Dedifferentiated amniotic fluid mesenchymal stem cell (primary cell): ENCODE measurements at regions not wholly inside any gene's neighbourhood (a gene's known extent, or its start where the extent isn't known, plus 50 kb on each side); places are given as distances from the start of the nearest gene placed in this dataset.
"Not testable (repeated sequence)": the region's sequence is repeated elsewhere in the genome, so short reads cannot be mapped to it uniquely, and the experiment has no call there.

Source experiments
- DNase-seq: peaks from one replicate; pipeline ENCODE4 v3.0.0-alpha.2; 2016; ENCODE audit errors: extremely low spot score

DNA sequence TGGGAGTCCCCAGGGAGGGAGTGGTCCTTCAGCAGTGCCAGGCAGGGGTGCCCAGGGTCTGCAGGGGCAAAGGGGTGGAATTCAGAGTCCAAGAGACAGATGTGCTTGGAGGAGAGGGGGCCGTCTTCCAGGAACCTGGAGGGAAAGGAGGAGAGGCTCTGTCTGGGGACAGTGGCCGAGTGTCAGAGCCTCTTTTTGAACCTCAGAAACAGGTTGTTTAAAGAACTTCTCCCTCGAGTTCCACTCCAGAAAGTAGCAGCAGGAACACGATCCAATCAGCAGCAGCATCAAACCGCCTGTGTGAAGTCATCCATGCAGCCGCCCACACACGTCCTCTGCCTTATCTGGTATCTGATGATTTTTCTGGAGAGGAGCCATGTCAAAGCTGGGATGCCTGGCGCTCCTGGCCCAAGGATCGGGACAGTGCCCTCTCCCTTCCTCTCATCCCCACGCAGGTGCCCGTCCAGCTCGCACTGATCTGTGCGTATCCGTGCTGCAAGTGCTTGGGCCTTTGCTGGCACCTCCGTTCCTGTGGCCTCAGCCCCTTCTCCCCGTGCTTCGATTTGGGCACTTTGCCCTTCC, 205.1 kb downstream of the NDUFA10 start:
- no peak for DNase-seq

DNA sequence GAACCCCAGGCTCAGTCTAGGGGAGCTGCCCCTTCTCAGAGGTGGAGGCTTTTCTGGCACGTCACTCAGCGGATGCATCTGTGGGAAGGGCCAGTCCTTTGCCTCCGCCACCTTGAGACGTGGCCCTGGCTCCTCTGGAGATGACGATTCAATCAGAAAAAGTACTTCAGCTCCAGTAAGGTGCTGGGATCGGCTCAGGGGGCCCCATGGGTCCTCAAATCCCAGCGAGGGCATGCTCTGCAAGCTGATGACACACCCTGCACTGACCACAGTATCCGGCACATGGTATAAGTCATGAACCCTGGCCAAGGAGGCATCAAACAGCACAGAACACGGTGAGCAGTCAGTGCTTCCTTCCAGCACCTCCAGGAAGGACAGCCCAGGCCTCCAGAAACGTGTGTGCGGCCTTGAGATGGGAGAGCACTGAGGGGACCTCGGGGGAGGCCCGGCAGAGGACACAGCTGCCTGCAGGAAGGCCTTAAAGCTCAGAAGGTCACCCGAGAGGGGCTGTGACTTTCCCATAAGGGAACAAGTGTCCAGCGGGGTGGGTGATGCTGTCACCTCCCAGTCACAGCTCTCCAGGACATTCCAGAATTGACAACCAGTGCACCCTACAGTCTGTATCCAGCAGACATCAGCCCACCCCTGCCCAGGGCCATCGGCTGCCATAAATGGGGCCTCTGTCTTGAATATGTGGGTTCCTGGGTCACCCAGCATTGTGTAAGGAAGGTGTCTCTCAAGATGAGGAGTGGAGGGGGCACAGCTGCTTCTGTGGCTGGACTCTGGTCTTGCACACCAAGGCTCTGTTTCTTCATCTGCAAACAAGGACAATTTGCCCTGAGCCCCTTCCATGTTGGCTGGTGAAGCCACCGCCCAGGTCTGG, 205.8 kb downstream of the NDUFA10 start:
- DNase-seq: no peak

- DNase-seq: no peak
Observed at GRCh38 chr2:239818531-239819011, 206.6 kb downstream of the NDUFA10 start.

DNA sequence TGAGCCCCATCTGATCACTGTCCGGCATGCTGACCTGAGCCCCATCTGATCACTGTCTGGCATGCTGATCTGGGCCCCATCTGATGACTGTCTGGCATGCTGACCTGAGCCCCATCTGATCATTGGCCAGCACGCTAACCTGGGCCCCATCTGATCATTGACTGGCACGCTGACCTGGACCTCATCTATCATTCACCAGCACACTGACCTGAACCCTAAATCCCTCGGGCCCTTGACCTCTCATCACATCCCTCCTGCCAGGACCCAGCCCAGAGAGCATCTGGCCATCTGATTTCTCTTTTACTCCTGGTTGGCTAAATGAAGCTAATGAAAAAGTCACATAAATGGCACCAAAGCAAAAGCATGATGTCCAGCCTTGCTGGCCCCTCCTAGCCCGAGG, 207.1 kb downstream of the NDUFA10 start:
- DNase-seq: no peak

- DNase-seq: not testable (repeated sequence)
Observed at GRCh38 chr2:239817468-239818031, 207.6 kb downstream of the NDUFA10 start.

GRCh38 chr2:239816576-239817467, 208.3 kb downstream of the NDUFA10 start:
- no peak for DNase-seq

GRCh38 chr2:239815671-239816070, 209.5 kb downstream of the NDUFA10 start:
- DNase-seq: no peak

GRCh38 chr2:239814861-239815601, 210.1 kb downstream of the NDUFA10 start:
- DNase-seq: no peak

GRCh38 chr2:239814116-239814860, 210.9 kb downstream of the NDUFA10 start:
- DNase-seq: no peak

- no peak for DNase-seq
Observed at GRCh38 chr2:239813261-239814115, 211.7 kb downstream of the NDUFA10 start.

DNA sequence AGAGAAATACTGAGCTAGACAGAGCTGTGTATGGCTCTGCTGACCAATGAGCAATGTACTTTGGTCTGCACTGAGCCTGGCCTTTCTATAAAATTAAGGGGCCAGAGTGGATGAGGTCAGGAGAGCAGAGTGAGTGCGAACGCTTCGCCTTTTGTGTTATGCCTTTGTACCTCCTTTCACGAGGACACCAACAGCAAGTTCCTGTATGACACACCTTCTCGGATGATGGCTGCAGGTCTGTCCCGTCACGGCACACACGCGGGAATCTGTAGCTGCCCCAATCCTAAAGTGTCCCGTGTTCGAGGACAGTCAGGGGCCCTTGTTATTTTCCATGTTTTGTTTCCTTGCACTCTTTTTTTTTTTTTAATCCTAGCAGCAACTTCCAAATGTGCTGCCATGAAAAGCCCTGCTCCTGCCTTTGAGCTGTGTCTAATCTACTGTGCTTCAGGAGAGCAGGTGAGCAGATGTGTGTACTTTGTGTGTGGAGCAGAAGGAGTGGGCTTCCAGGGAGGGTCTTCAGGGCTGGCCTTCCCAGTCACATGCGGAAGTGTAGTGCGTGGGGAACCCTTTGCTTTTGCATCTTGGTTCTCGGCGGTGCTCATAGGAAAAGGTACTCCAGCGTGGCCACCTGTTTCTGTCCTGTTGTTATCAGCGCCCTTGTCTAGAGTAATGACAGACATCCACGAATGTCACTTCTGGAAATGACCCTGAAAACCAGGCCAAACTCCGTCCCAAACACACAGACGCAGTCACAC, 213.2 kb downstream of the NDUFA10 start:
- no peak for DNase-seq

DNA sequence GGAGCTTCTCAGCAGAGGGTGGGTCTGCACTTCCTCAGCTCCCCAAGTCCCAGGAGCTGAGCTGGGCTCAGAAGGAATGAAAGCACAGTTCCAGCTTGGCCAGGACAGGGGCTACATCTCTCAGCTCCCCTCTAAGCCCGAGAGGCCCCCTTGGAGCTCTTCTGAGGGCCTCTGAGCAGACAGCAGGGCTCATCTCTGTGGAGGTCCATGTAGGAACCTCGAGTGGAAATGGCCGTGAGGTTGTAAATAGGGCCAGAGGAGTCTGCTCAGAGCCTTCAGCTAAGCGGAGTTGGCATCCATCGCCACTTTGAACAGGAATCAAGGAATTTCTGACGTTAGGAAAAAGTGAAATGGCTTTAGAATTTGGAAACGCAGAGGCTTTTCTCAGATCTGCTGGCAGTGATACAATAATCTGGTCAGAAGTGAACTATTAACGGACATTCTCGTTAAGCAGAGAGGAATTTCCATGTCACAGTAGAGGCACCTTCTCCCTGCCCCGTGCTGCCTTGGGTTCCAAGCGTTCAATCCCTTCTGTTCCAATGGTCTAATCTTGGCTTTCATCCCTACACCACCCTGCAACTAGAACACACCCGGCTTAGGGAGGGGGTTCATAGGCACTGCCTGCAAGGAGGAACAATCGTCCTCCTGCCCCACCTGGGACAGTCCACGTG, 213.9 kb downstream of the NDUFA10 start:
- no peak for DNase-seq

DNA sequence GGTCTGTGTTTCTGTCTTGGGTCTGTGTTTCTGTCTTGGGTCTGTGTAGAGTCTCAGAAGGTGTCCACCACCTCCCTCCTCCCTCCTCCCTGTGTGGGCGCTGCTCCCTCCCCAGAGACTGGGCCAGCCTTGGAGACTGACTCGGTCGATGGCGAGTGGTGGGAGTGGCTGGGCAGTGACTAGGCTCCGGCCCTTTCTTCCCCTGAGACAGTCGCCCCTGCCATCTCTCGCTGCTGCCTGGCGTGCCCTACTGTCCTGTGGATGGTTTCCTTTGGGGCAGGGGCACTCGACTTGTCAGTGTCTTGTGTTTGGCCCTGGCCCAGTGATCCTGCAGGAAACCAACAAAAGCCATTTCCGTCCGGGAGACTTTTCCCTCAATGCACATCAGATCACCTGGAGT, 215.8 kb downstream of the NDUFA10 start:
- DNase-seq: no peak

DNA sequence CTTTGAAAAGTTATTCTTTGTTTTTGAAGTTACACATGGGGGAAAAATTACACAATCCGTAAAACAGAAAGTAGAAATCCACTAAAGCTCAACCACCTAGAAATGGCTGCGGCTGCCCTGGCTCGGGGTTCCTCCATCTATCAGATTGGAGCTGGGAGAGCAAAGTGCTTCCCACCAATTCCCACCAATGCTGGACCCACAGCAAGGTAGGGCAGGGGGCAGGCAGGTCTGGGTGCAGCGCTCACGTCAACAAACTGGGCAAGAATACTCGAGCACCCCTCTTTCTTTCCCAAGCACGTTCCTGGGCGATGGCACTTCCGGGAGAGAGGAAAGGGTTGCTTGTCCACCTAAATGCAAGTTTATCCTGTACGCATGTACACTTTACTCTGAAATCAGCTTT, 217.6 kb downstream of the NDUFA10 start:
- no peak for DNase-seq

DNA sequence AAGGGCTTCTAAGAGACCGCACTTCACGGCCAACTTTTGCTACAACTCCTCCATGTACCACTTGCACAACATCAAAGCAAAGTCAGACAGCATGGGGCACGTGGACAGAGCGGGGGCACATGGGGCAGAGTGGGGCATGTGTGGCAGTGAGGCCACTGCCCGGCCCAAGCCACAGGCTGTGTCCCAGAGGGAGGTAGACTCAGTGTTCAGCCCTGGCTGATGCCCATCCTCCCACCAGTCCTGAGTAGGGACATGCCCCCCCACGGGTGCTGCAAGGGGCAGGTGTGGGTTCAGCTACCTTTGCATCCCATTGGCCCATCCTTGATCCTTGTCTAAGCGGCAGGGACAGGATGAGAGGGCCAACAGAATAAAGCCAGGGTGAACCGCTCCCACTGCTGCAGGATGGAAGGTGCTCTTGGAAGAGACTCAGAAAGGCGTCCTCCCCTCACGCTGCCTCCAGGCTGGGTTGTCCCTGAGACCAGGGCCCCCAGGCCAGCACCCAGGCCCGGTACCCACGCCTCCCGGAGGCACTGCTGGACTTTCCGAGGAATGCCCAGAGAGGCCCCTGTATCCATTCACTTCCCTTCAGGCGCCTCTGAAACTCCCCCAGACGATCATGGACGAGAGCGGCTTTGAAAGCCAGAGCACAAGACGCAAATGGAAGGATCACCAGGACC, 218.2 kb downstream of the NDUFA10 start:
- no peak for DNase-seq

DNA sequence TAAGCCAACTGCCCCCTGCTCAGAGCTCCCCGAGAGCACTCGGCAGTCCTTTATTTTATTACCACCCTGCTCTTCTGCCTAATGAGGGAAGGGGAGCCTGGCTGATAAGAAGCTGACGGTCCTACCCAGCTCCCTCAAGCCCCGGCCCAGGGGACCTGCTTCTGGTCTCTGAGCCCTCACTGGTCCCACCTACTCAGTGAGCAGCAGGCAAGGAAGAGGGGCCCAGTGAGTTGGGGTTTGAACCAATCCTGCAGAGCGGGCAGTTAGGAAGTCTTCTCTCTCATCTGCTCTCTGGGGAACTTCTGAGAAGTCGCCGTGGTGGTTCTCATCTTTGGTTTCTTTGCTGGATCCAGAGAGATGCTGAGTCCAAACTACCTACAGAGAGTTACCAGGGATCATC, 218.9 kb downstream of the NDUFA10 start:
- DNase-seq: no peak

- no peak for DNase-seq
Observed at GRCh38 chr2:239805414-239805813, 219.7 kb downstream of the NDUFA10 start.

DNA sequence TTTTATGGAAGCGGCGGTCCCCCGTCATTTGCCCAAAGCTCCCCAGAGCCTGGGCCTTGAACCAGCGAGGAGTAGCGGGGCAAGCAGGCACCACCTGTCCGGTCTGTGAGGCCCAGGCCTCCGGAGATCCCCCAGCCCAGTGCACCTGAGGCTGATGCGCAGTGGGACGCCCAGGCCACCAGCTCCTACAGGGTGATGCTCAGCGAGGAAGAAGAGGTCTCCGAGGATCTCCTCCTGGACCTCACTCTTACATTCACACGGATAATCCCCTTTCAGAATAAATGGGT, 220.2 kb downstream of the NDUFA10 start:
- no peak for DNase-seq
